ENCODE measurements at regions not wholly inside any gene's neighbourhood (a gene's known extent, or its start where the extent isn't known, plus 50 kb on each side); places are given as distances from the start of the nearest gene placed in this dataset.

DNA sequence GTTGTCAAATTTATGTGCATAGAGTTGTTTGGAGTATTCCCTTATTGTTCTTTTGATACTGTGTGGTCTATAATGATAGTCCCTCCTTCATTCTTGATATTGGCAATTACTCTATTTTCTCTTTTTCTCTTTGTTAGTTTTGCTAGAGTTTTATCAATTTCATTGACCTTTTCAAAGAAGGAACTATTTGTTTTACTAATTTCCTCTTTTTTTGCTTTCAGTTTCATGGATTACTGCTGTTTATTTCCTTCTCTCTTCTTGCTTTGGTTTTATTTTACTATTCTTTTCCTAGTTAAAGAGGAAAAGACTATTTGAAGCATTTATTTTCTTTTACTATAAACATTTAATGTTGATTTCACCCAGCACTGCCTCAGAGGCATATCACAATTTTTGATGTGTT is 250.9 kb upstream of the PELI2 start:
- Mint-ChIP-seq H3K4me3 (no peak overlapping the region), H3K27me3 (ENCODE audit: insufficient read depth, low read depth, poor library complexity) (peaks cover 3% of the 10 kb centered on the region), H3K36me3 (ENCODE audit: low read depth) (peaks cover 24% of the 10 kb centered on the region), H3K4me1 (no peaks in the 10 kb centered on the region; the same call in 2 of the 3 replicates), H3K9me3 (peaks cover 24% of the 10 kb centered on the region), H3K27ac (no peak overlapping the region)
- Histone ChIP-seq H3K4me2 (no peak overlapping the region), H3K36me3 (ENCODE audit: insufficient read depth) (0 out of 2 replicates have a peak, but pooled peaks cover 4% of the 10 kb centered on the region), H3K4me3 (no peak overlapping the region), H3F3A (replicated peaks; ENCODE audit: low read depth) (no peaks in the 10 kb centered on the region), H2AFZ (no peak overlapping the region), H4K20me1 (replicated peaks; ENCODE audit: insufficient read depth) (no peaks in the 10 kb centered on the region), H3K27ac (ENCODE audit: low read depth) (no peak overlapping the region), H3K9me2 (ENCODE audit: insufficient read depth) (no peaks in the 10 kb centered on the region; the same call in 1 of the 2 replicates), H3K79me2 (replicated peaks; ENCODE audit: insufficient read depth) (no peaks in the 10 kb centered on the region), H3K4me1 (ENCODE audit: insufficient read depth) (no peaks in the 10 kb centered on the region), H3K27me3 (ENCODE audit: insufficient read depth) (peaks cover 3% of the 10 kb centered on the region; the same call in 1 of the 2 replicates)
- TF ChIP-seq EZH2 (IDR thresholded peaks at IDR 0.05; ENCODE audit: low read depth, unreplicated experiment) (no peak), EZH2phosphoT487 (IDR thresholded peaks at IDR 0.05; ENCODE audit: unreplicated experiment) (no peak), ZNF114 (CRISPR knock-in tag; IDR thresholded peaks at IDR 0.05) (no peak), CREB1 (CRISPR knock-in tag; IDR thresholded peaks at IDR 0.05; ENCODE audit: low read depth) (no peak), NANOG (IDR thresholded peaks at IDR 0.05; ENCODE audit: borderline replicate concordance) (no peak), STAT1 (IDR thresholded peaks at IDR 0.05; ENCODE audit: unreplicated experiment) (no peak)
- TF ChIP-seq, protein P1, sequence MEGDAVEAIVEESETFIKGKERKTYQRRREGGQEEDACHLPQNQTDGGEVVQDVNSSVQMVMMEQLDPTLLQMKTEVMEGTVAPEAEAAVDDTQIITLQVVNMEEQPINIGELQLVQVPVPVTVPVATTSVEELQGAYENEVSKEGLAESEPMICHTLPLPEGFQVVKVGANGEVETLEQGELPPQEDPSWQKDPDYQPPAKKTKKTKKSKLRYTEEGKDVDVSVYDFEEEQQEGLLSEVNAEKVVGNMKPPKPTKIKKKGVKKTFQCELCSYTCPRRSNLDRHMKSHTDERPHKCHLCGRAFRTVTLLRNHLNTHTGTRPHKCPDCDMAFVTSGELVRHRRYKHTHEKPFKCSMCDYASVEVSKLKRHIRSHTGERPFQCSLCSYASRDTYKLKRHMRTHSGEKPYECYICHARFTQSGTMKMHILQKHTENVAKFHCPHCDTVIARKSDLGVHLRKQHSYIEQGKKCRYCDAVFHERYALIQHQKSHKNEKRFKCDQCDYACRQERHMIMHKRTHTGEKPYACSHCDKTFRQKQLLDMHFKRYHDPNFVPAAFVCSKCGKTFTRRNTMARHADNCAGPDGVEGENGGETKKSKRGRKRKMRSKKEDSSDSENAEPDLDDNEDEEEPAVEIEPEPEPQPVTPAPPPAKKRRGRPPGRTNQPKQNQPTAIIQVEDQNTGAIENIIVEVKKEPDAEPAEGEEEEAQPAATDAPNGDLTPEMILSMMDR (conservative IDR thresholded peaks at IDR 0.05; ENCODE audit: low read depth in 2 of 2) = no peak
- TF ChIP-seq, protein P2, sequence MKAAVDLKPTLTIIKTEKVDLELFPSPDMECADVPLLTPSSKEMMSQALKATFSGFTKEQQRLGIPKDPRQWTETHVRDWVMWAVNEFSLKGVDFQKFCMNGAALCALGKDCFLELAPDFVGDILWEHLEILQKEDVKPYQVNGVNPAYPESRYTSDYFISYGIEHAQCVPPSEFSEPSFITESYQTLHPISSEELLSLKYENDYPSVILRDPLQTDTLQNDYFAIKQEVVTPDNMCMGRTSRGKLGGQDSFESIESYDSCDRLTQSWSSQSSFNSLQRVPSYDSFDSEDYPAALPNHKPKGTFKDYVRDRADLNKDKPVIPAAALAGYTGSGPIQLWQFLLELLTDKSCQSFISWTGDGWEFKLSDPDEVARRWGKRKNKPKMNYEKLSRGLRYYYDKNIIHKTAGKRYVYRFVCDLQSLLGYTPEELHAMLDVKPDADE (IDR thresholded peaks at IDR 0.05) = no peak
- TF ChIP-seq, protein P3, sequence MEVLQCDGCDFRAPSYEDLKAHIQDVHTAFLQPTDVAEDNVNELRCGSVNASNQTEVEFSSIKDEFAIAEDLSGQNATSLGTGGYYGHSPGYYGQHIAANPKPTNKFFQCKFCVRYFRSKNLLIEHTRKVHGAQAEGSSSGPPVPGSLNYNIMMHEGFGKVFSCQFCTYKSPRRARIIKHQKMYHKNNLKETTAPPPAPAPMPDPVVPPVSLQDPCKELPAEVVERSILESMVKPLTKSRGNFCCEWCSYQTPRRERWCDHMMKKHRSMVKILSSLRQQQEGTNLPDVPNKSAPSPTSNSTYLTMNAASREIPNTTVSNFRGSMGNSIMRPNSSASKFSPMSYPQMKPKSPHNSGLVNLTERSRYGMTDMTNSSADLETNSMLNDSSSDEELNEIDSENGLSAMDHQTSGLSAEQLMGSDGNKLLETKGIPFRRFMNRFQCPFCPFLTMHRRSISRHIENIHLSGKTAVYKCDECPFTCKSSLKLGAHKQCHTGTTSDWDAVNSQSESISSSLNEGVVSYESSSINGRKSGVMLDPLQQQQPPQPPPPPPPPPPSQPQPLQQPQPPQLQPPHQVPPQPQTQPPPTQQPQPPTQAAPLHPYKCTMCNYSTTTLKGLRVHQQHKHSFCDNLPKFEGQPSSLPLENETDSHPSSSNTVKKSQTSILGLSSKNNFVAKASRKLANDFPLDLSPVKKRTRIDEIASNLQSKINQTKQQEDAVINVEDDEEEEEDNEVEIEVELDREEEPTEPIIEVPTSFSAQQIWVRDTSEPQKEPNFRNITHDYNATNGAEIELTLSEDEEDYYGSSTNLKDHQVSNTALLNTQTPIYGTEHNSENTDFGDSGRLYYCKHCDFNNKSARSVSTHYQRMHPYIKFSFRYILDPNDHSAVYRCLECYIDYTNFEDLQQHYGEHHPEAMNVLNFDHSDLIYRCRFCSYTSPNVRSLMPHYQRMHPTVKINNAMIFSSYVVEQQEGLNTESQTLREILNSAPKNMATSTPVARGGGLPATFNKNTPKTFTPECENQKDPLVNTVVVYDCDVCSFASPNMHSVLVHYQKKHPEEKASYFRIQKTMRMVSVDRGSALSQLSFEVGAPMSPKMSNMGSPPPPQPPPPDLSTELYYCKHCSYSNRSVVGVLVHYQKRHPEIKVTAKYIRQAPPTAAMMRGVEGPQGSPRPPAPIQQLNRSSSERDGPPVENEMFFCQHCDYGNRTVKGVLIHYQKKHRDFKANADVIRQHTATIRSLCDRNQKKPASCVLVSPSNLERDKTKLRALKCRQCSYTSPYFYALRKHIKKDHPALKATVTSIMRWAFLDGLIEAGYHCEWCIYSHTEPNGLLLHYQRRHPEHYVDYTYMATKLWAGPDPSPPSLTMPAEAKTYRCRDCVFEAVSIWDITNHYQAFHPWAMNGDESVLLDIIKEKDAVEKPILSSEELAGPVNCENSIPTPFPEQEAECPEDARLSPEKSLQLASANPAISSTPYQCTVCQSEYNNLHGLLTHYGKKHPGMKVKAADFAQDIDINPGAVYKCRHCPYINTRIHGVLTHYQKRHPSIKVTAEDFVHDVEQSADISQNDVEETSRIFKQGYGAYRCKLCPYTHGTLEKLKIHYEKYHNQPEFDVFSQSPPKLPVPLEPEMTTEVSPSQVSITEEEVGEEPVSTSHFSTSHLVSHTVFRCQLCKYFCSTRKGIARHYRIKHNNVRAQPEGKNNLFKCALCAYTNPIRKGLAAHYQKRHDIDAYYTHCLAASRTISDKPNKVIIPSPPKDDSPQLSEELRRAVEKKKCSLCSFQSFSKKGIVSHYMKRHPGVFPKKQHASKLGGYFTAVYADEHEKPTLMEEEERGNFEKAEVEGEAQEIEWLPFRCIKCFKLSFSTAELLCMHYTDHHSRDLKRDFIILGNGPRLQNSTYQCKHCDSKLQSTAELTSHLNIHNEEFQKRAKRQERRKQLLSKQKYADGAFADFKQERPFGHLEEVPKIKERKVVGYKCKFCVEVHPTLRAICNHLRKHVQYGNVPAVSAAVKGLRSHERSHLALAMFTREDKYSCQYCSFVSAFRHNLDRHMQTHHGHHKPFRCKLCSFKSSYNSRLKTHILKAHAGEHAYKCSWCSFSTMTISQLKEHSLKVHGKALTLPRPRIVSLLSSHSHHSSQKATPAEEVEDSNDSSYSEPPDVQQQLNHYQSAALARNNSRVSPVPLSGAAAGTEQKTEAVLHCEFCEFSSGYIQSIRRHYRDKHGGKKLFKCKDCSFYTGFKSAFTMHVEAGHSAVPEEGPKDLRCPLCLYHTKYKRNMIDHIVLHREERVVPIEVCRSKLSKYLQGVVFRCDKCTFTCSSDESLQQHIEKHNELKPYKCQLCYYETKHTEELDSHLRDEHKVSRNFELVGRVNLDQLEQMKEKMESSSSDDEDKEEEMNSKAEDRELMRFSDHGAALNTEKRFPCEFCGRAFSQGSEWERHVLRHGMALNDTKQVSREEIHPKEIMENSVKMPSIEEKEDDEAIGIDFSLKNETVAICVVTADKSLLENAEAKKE (CRISPR knock-in tag; IDR thresholded peaks at IDR 0.05) = no peak
- no peak for ATAC-seq
- DNase-seq (ENCODE audit: low spot score) = no peak

Measured in GM23338 (cell line).